ENCODE measurements at regions not wholly inside any gene's neighbourhood (a gene's known extent, or its start where the extent isn't known, plus 50 kb on each side); places are given as distances from the start of the nearest gene placed in this dataset.
"Not testable (repeated sequence)": the region's sequence is repeated elsewhere in the genome, so short reads cannot be mapped to it uniquely, and the experiment has no call there.

GRCh38 chrX:68994135-68994890 is 165.5 kb downstream of the EFNB1 start:
- DNase-seq = no peak

- no peak for DNase-seq
These were observed 164.1 kb downstream of the EFNB1 start for GRCh38 chrX:68992821-68993397.

GRCh38 chrX:68991691-68992345 is 163.0 kb downstream of the EFNB1 start:
- no peak for DNase-seq

- no peak for DNase-seq
These were observed 162.1 kb downstream of the EFNB1 start for GRCh38 chrX:68990948-68991347.

- DNase-seq = no peak
These were observed 161.2 kb downstream of the EFNB1 start for GRCh38 chrX:68989865-68990606.

- no peak for DNase-seq
These were observed 160.6 kb downstream of the EFNB1 start for GRCh38 chrX:68989456-68989855.

GRCh38 chrX:68988865-68989264 is 160.0 kb downstream of the EFNB1 start:
- DNase-seq = no peak

GRCh38 chrX:68985135-68985755 is 156.4 kb downstream of the EFNB1 start:
- no peak for DNase-seq

GRCh38 chrX:68983004-68983857 is 154.4 kb downstream of the EFNB1 start:
- DNase-seq = no peak

GRCh38 chrX:68982476-68982875 is 153.7 kb downstream of the EFNB1 start:
- no peak for DNase-seq

GRCh38 chrX:68980906-68981616 is 152.2 kb downstream of the EFNB1 start:
- DNase-seq = no peak

- DNase-seq = no peak
These were observed 149.8 kb downstream of the EFNB1 start for GRCh38 chrX:68978655-68979054.

GRCh38 chrX:68978255-68978654 is 149.4 kb downstream of the EFNB1 start:
- no peak for DNase-seq

- DNase-seq = no peak
These were observed 124.5 kb downstream of the EFNB1 start for GRCh38 chrX:68953331-68953730.

GRCh38 chrX:68951942-68952619 is 123.3 kb downstream of the EFNB1 start:
- DNase-seq = not testable (repeated sequence)

GRCh38 chrX:68950937-68951336 is 122.1 kb downstream of the EFNB1 start:
- no peak for DNase-seq

- no peak for DNase-seq
These were observed 119.2 kb downstream of the EFNB1 start for GRCh38 chrX:68947882-68948605.

GRCh38 chrX:68945603-68946228 is 116.9 kb downstream of the EFNB1 start:
- no peak for DNase-seq

- no peak for DNase-seq
These were observed 116.3 kb downstream of the EFNB1 start for GRCh38 chrX:68945081-68945602.

All from midbrain (tissue), 1 donor.